ENCODE measurements at regions not wholly inside any gene's neighbourhood (a gene's known extent, or its start where the extent isn't known, plus 50 kb on each side); places are given as distances from the start of the nearest gene placed in this dataset.

- Histone ChIP-seq H3K27ac (no peak overlapping the region), H3K36me3 (no peaks in the 10 kb centered on the region), H3K4me3 (no peak overlapping the region), H3K4me1 (no peaks in the 10 kb centered on the region), H3K27me3 (no peaks in the 10 kb centered on the region), H3K9me3 (no peaks in the 10 kb centered on the region)
- no peak for DNase-seq
- intact Hi-C loops (cut with DNase I; ENCODE audit: low total_unique reads), result no loop called here
- TF ChIP-seq CTCF (IDR thresholded peaks at IDR 0.05) (no peak), POLR2A (IDR thresholded peaks at IDR 0.05) (no peak)
Measured at GRCh38 chr2:150012986-150013385, 425.4 kb upstream of the MMADHC start.

- intact Hi-C loops (cut with DNase I; ENCODE audit: low total_unique reads), result no loop called here
- H3K27me3 ChIP-seq, result no peaks in the 10 kb centered on the region
- no peaks in the 10 kb centered on the region for H3K9me3 ChIP-seq
- no peaks in the 10 kb centered on the region for H3K36me3 ChIP-seq
- no peak overlapping the region for H3K4me3 ChIP-seq
- H3K4me1 ChIP-seq, result no peaks in the 10 kb centered on the region
- H3K27ac ChIP-seq, result no peak overlapping the region
- TF ChIP-seq POLR2A (IDR thresholded peaks at IDR 0.05) (no peak), CTCF (IDR thresholded peaks at IDR 0.05) (no peak)
- no peak for DNase-seq
Measured at GRCh38 chr2:150011161-150011730, 423.7 kb upstream of the MMADHC start.

DNA sequence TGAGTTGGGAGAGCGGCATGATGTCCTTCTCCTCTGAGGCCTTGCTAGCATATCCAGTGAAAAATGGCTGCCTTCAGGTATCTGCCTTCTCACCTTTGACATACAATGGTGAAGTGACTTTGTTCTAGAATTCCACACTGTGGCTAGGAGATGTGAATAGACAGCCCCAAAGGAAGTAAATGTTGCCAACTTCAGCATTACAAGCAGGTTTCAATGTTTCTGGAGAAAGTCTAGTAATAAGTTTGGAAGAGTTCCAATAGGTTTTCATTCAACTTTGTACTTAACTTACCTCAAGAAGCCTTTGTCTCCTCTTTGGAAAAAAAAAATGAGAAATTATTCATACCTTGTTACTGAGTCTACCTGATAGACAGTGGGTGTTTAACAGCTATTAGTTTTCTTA is 421.3 kb upstream of the MMADHC start:
- intact Hi-C loops (cut with DNase I; ENCODE audit: low total_unique reads), result no loop called here

DNA sequence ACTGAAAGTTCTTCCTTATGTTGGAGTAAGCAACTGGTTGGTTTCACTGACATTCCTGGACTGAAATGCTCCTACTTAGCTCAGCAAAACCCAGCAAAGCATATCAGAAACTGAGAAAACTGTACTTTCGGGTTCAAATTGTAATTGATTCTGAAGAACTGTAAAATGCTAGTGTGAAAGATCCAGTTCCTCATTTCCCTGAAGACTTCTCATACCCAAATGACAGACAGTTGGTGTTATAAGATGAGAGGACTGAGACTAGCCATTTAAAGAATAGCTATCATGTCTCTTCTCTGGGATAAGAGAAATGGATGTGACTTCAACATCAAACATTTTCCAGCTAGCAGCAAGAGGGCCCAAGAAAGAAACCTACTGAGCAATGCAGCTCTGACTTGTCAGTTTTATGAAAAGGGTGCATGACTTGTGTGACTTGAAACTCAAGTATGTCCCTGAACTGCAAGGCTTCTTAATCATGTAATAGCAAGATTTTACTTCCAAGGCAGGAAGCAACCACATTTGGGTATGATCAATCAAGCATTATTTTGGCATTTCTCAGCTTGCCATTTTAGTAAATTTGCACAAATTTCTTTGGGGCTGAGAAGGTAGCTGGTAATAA is 420.3 kb upstream of the MMADHC start:
- Histone ChIP-seq H3K4me3 (no peak overlapping the region), H3K9me3 (no peaks in the 10 kb centered on the region), H3K4me1 (no peaks in the 10 kb centered on the region), H3K27me3 (no peaks in the 10 kb centered on the region), H3K27ac (no peak overlapping the region), H3K36me3 (no peaks in the 10 kb centered on the region)
- DNase-seq, result no peak
- TF ChIP-seq POLR2A (IDR thresholded peaks at IDR 0.05), result no peak
- TF ChIP-seq CTCF (IDR thresholded peaks at IDR 0.05), result no peak
- intact Hi-C loops (cut with DNase I; ENCODE audit: low total_unique reads), result no loop called here

More for the DNA sequence above, 421.3 kb upstream of the MMADHC start:
- Histone ChIP-seq H3K27me3 (no peaks in the 10 kb centered on the region), H3K9me3 (no peaks in the 10 kb centered on the region), H3K27ac (no peak overlapping the region), H3K4me1 (no peaks in the 10 kb centered on the region), H3K4me3 (no peak overlapping the region), H3K36me3 (no peaks in the 10 kb centered on the region)
- TF ChIP-seq CTCF (IDR thresholded peaks at IDR 0.05) (no peak), POLR2A (IDR thresholded peaks at IDR 0.05) (no peak)
- no peak for DNase-seq

GRCh38 chr2:150006591-150006990 is 419.0 kb upstream of the MMADHC start:
- no peaks in the 10 kb centered on the region for H3K36me3 ChIP-seq
- H3K4me1 ChIP-seq, result no peaks in the 10 kb centered on the region
- no peak overlapping the region for H3K4me3 ChIP-seq
- no peak for DNase-seq
- intact Hi-C loops (cut with DNase I; ENCODE audit: low total_unique reads), result no loop called here
- H3K9me3 ChIP-seq, result no peaks in the 10 kb centered on the region
- no peaks in the 10 kb centered on the region for H3K27me3 ChIP-seq
- H3K27ac ChIP-seq, result no peak overlapping the region
- TF ChIP-seq CTCF (IDR thresholded peaks at IDR 0.05) (no peak), POLR2A (IDR thresholded peaks at IDR 0.05) (no peak)
